Liver (tissue), 8 donors: ENCODE measurements at regions not wholly inside any gene's neighbourhood (a gene's known extent, or its start where the extent isn't known, plus 50 kb on each side); places are given as distances from the start of the nearest gene placed in this dataset.

Source experiments
- DNase-seq: peaks from one replicate; pipeline ENCODE4 v3.0.0-alpha.2; 2017; ENCODE audit warnings: low spot score
- H3K27ac ChIP-seq, 2 donors: one replicate each; pipeline ENCODE4 v1.7.0; 2013; ENCODE audit warnings: inconsistent platforms in 2 of 2, low read length in 2 of 2, control low read depth in 1 of 2, low read depth in 1 of 2, mild to moderate bottlenecking in 1 of 2
- H3K27me3 ChIP-seq, 4 donors: one replicate each; pipeline versions ENCODE4 v1.6.1 to v1.7.0; 2013; ENCODE audit warnings: low read length in 3 of 4, inconsistent platforms in 1 of 4, mild to moderate bottlenecking in 1 of 4, moderate library complexity in 1 of 4; ENCODE audit not compliant: control insufficient read depth in 4 of 4, insufficient read depth in 4 of 4
- H3K36me3 ChIP-seq, 4 donors: one replicate each; pipeline versions ENCODE4 v1.6.1 to v1.7.0; 2013; ENCODE audit warnings: low read length in 3 of 4, mild to moderate bottlenecking in 3 of 4, low read depth in 1 of 4, moderate library complexity in 1 of 4; ENCODE audit not compliant: control insufficient read depth in 4 of 4, insufficient read depth in 3 of 4
- H3K4me1 ChIP-seq, 4 donors: one replicate each; pipeline versions ENCODE4 v1.6.1 to v1.7.0; 2013; ENCODE audit warnings: low read length in 3 of 4, mild to moderate bottlenecking in 3 of 4, moderate library complexity in 1 of 4; ENCODE audit not compliant: control insufficient read depth in 4 of 4, insufficient read depth in 4 of 4
- H3K4me3 ChIP-seq, 3 donors: one replicate each; pipeline versions ENCODE4 v1.6.1 to v1.7.0; 2013; ENCODE audit warnings: low read length in 3 of 3, control low read depth in 1 of 3, low read depth in 1 of 3, mild to moderate bottlenecking in 1 of 3
- H3K9ac ChIP-seq, 2 donors: one replicate each; pipeline ENCODE4 v1.7.0; 2013; ENCODE audit warnings: low read length in 2 of 2, mild to moderate bottlenecking in 2 of 2, moderate library complexity in 2 of 2, control low read depth in 1 of 2, low read depth in 1 of 2
- H3K9me3 ChIP-seq, 4 donors: one replicate each; pipeline versions ENCODE4 v1.6.1 to v1.7.0; 2013; ENCODE audit warnings: low read length in 3 of 4; ENCODE audit not compliant: control insufficient read depth in 4 of 4
- ATF3 ChIP-seq: IDR thresholded peaks from 2 replicates; pipeline ENCODE4 v1.6.1; 2016; ENCODE audit warnings: antibody characterized with exemption
- CTCF ChIP-seq: fragments of 150-350 bp; IDR thresholded peaks from 2 replicates; pipeline ENCODE4 v1.5.1; 2017; ENCODE audit warnings: improper control_type of control experiment, low read depth, low read length; ENCODE audit not compliant: missing input control
- EGR1 ChIP-seq, 2 donors: IDR thresholded peaks; 2 replicates each; pipeline ENCODE4 v1.6.1; 2016 to 2018; ENCODE audit warnings: antibody characterized with exemption in 2 of 2, low read depth in 2 of 2
- FOXA1 ChIP-seq: IDR thresholded peaks from 2 replicates; pipeline ENCODE4 v1.6.1; 2016; ENCODE audit warnings: antibody characterized with exemption
- FOXA2 ChIP-seq: IDR thresholded peaks from 2 replicates; pipeline ENCODE4 v1.6.1; 2016; ENCODE audit warnings: antibody characterized with exemption
- GABPA ChIP-seq, 2 donors: IDR thresholded peaks in 1 of 2; conservative IDR thresholded peaks in 1 of 2; 2 replicates each; pipeline ENCODE4 v1.6.1; 2016; ENCODE audit warnings: antibody characterized with exemption in 2 of 2, mild to moderate bottlenecking in 1 of 2, moderate library complexity in 1 of 2
- HNF4A ChIP-seq, 2 donors: conservative IDR thresholded peaks; 2 replicates each; pipeline ENCODE4 v1.6.1; 2016; ENCODE audit warnings: antibody characterized with exemption in 2 of 2, mild to moderate bottlenecking in 2 of 2
- HNF4G ChIP-seq: IDR thresholded peaks from 2 replicates; pipeline ENCODE4 v1.6.1; 2016; ENCODE audit warnings: antibody characterized with exemption
- JUND ChIP-seq, 2 donors: IDR thresholded peaks; 2 replicates each; pipeline ENCODE4 v1.6.1; 2016; ENCODE audit warnings: antibody characterized with exemption in 2 of 2
- MAX ChIP-seq: IDR thresholded peaks from 2 replicates; pipeline ENCODE4 v1.6.1; 2016; ENCODE audit warnings: antibody characterized with exemption
- NR2F2 ChIP-seq: IDR thresholded peaks from 2 replicates; pipeline ENCODE4 v1.6.1; 2016; ENCODE audit warnings: antibody characterized with exemption
- RAD21 ChIP-seq, 2 donors: IDR thresholded peaks; 2 replicates each; pipeline ENCODE4 v1.6.1; 2016; ENCODE audit warnings: antibody characterized with exemption in 2 of 2, mild to moderate bottlenecking in 2 of 2
- REST ChIP-seq: IDR thresholded peaks from 2 replicates; pipeline ENCODE4 v1.6.1; 2016; ENCODE audit warnings: antibody characterized with exemption, mild to moderate bottlenecking
- RXRA ChIP-seq, 2 donors: IDR thresholded peaks; 2 replicates each; pipeline ENCODE4 v1.6.1; 2017 to 2018; ENCODE audit warnings: antibody characterized with exemption in 2 of 2, mild to moderate bottlenecking in 1 of 2
- SP1 ChIP-seq: IDR thresholded peaks from 2 replicates; pipeline ENCODE4 v1.6.1; 2018; ENCODE audit warnings: antibody characterized with exemption, mild to moderate bottlenecking
- TAF1 ChIP-seq: conservative IDR thresholded peaks from 2 replicates; pipeline ENCODE4 v1.6.1; 2016; ENCODE audit warnings: antibody characterized with exemption, mild to moderate bottlenecking
- YY1 ChIP-seq: IDR thresholded peaks from 2 replicates; pipeline ENCODE4 v1.6.1; 2016; ENCODE audit warnings: antibody characterized with exemption, mild to moderate bottlenecking
- WGBS: extraction: QIAGEN DNeasy Blood & Tissue Kit; methylation state at CpG from one replicate; pipeline ENCODE4 v1.1.7; 2013; 5-methylcytosine and 5-hydroxymethylcytosine counted together
- TF ChIP-seq, protein P1 (sequence below): IDR thresholded peaks from 2 replicates; pipeline ENCODE4 v1.6.1; 2016; ENCODE audit warnings: antibody characterized with exemption
- donor health status: healthy.
- donor health status: healthy.
- donor health status: healthy.
- donor health status: healthy.
- donor health status: healthy.

DNA sequence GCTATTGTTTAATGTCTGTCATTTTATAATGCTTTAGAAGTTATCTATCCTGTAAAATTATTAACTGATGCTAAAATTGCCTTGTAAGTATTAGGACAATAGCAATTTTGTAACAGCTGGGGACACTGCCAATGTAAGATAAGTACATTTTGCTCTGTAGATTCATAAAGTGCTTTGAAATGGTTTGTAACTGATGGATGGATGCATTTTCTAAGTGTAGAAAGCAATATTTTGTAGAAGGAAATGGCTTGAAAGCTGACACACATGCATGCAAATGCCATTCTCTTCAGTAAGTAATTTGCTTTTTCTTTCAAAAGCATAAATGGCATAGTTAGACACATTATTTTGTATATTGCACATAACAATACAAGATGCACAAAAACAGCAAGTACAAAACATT is 129.8 kb downstream of the FOXG1 start:
- DNase-seq: no peak
- no peak overlapping the region for H3K9ac ChIP-seq
- H3K27me3 ChIP-seq: no peaks in the 10 kb centered on the region
- TF ChIP-seq EGR1 (IDR thresholded peaks at IDR 0.05; ENCODE audit: low read depth in 2 of 2) (no peak), RXRA (IDR thresholded peaks at IDR 0.05) (no peak), SP1 (no peak), ATF3 (no peak), REST (no peak), MAX (no peak), NR2F2 (no peak), HNF4G (no peak), HNF4A (conservative IDR thresholded peaks at IDR 0.05) (no peak), GABPA (IDR thresholded peaks at IDR 0.05 in 1 of 2, conservative IDR thresholded peaks at IDR 0.05 in 1 of 2) (no peak), RAD21 (IDR thresholded peaks at IDR 0.05) (no peak), CTCF (no peak), TAF1 (no peak), FOXA2 (no peak), JUND (IDR thresholded peaks at IDR 0.05) (no peak)
- TF ChIP-seq, protein P1, sequence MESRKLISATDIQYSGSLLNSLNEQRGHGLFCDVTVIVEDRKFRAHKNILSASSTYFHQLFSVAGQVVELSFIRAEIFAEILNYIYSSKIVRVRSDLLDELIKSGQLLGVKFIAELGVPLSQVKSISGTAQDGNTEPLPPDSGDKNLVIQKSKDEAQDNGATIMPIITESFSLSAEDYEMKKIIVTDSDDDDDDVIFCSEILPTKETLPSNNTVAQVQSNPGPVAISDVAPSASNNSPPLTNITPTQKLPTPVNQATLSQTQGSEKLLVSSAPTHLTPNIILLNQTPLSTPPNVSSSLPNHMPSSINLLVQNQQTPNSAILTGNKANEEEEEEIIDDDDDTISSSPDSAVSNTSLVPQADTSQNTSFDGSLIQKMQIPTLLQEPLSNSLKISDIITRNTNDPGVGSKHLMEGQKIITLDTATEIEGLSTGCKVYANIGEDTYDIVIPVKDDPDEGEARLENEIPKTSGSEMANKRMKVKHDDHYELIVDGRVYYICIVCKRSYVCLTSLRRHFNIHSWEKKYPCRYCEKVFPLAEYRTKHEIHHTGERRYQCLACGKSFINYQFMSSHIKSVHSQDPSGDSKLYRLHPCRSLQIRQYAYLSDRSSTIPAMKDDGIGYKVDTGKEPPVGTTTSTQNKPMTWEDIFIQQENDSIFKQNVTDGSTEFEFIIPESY: no peak
- no peaks in the 10 kb centered on the region for H3K9me3 ChIP-seq
- no peak overlapping the region for H3K4me3 ChIP-seq
- H3K27ac ChIP-seq: no peak overlapping the region
- H3K36me3 ChIP-seq: no peaks in the 10 kb centered on the region
- no peaks in the 10 kb centered on the region for H3K4me1 ChIP-seq

- no peaks in the 10 kb centered on the region for H3K36me3 ChIP-seq
- 51% methylated on average over 1 of the region's 1 CpG for WGBS
- H3K27me3 ChIP-seq: no peaks in the 10 kb centered on the region
- no peak overlapping the region for H3K9ac ChIP-seq
- no peaks in the 10 kb centered on the region for H3K4me1 ChIP-seq
- no peaks in the 10 kb centered on the region for H3K9me3 ChIP-seq
- TF ChIP-seq MAX (no peak), GABPA (IDR thresholded peaks at IDR 0.05 in 1 of 2, conservative IDR thresholded peaks at IDR 0.05 in 1 of 2) (no peak), EGR1 (IDR thresholded peaks at IDR 0.05; ENCODE audit: low read depth in 2 of 2) (no peak), JUND (IDR thresholded peaks at IDR 0.05) (no peak), RAD21 (IDR thresholded peaks at IDR 0.05) (no peak), FOXA2 (no peak), FOXA1 (no peak), NR2F2 (no peak), HNF4A (conservative IDR thresholded peaks at IDR 0.05) (no peak), TAF1 (no peak), YY1 (no peak), REST (no peak)
- TF ChIP-seq, protein P1: no peak
- H3K4me3 ChIP-seq: no peak overlapping the region
- no peak overlapping the region for H3K27ac ChIP-seq
- no peak for DNase-seq
These were observed 135.0 kb downstream of the FOXG1 start for GRCh38 chr14:28901631-28902030.
